GM19239 (cell line): ENCODE measurements at regions not wholly inside any gene's neighbourhood (a gene's known extent, or its start where the extent isn't known, plus 50 kb on each side); places are given as distances from the start of the nearest gene placed in this dataset.
"Not testable (repeated sequence)": the region's sequence is repeated elsewhere in the genome, so short reads cannot be mapped to it uniquely, and the experiment has no call there.

Experiments
- DNase-seq: peaks from one replicate; pipeline ENCODE4 v3.0.0; 2011; ENCODE audit warnings: low spot score; ENCODE audit not compliant: insufficient read length
- FAIRE-seq: peaks from 2 replicates; lab custom pipeline; 2011; peaks lifted over from hg19 to GRCh38; lab: Jason Lieb, UNC

- no peak for DNase-seq
- FAIRE-seq = no peak
These were observed 110.2 kb upstream of the CPHXL start for GRCh38 chr16:75836347-75837010.

- no peak for DNase-seq
- no peak for FAIRE-seq
These were observed 111.0 kb upstream of the CPHXL start for GRCh38 chr16:75837264-75837663.

GRCh38 chr16:75837681-75838080 is 111.4 kb upstream of the CPHXL start:
- FAIRE-seq (no peak), DNase-seq (no peak)

GRCh38 chr16:75841517-75841916 is 115.2 kb upstream of the CPHXL start:
- DNase-seq (no peak), FAIRE-seq (no peak)

- no peak for FAIRE-seq
These were observed 120.9 kb upstream of the CPHXL start for GRCh38 chr16:75847172-75847571.

GRCh38 chr16:75854152-75854551 is 127.9 kb upstream of the CPHXL start:
- FAIRE-seq (no peak), DNase-seq (no peak)

More at GRCh38 chr16:75847172-75847571, 120.9 kb upstream of the CPHXL start:
- DNase-seq = no peak

- DNase-seq (no peak), FAIRE-seq (no peak)
These were observed 134.2 kb upstream of the CPHXL start for GRCh38 chr16:75860326-75861053.

GRCh38 chr16:75861311-75862097 is 135.2 kb upstream of the CPHXL start:
- FAIRE-seq = no peak

GRCh38 chr16:75862098-75862386 is 135.8 kb upstream of the CPHXL start:
- DNase-seq (no peak), FAIRE-seq (no peak)

More at GRCh38 chr16:75861311-75862097, 135.2 kb upstream of the CPHXL start:
- no peak for DNase-seq

GRCh38 chr16:75864243-75864642 is 138.0 kb upstream of the CPHXL start:
- FAIRE-seq = no peak

GRCh38 chr16:75865736-75866135 is 139.4 kb upstream of the CPHXL start:
- DNase-seq (no peak), FAIRE-seq (no peak)

More at GRCh38 chr16:75864243-75864642, 138.0 kb upstream of the CPHXL start:
- no peak for DNase-seq

- no peak for FAIRE-seq
- no peak for DNase-seq
These were observed 142.6 kb upstream of the CPHXL start for GRCh38 chr16:75868636-75869632.

GRCh38 chr16:75881280-75881679 is 155.0 kb upstream of the CPHXL start:
- not testable (repeated sequence) for DNase-seq, FAIRE-seq

- DNase-seq (no peak), FAIRE-seq (no peak)
These were observed 172.9 kb upstream of the CPHXL start for GRCh38 chr16:75899163-75899562.

GRCh38 chr16:75908331-75909117 is 182.2 kb upstream of the CPHXL start:
- DNase-seq = no peak

GRCh38 chr16:75909746-75910145 is 183.5 kb upstream of the CPHXL start:
- DNase-seq = no peak
- FAIRE-seq = no peak

More at GRCh38 chr16:75908331-75909117, 182.2 kb upstream of the CPHXL start:
- no peak for FAIRE-seq

- no peak for FAIRE-seq
These were observed 185.6 kb upstream of the CPHXL start for GRCh38 chr16:75911896-75912295.

GRCh38 chr16:75913958-75914357 is 187.7 kb upstream of the CPHXL start:
- no peak for DNase-seq
- no peak for FAIRE-seq

More at GRCh38 chr16:75911896-75912295, 185.6 kb upstream of the CPHXL start:
- DNase-seq = no peak

GRCh38 chr16:75916451-75916850 is 190.2 kb upstream of the CPHXL start:
- DNase-seq = no peak
- no peak for FAIRE-seq
